Erythroblast (primary cell): ENCODE measurements at regions not wholly inside any gene's neighbourhood (a gene's known extent, or its start where the extent isn't known, plus 50 kb on each side); places are given as distances from the start of the nearest gene placed in this dataset.

Source experiments
- GATA1 ChIP-seq: IDR thresholded peaks from 2 replicates; pipeline ENCODE4 v1.6.1; 2011; ENCODE audit warnings: low read depth, mild to moderate bottlenecking, control low read depth, low read length, moderate library complexity
- POLR2A ChIP-seq: IDR thresholded peaks from 2 replicates; pipeline ENCODE4 v1.6.1; 2011; ENCODE audit warnings: mild to moderate bottlenecking, low read length

DNA sequence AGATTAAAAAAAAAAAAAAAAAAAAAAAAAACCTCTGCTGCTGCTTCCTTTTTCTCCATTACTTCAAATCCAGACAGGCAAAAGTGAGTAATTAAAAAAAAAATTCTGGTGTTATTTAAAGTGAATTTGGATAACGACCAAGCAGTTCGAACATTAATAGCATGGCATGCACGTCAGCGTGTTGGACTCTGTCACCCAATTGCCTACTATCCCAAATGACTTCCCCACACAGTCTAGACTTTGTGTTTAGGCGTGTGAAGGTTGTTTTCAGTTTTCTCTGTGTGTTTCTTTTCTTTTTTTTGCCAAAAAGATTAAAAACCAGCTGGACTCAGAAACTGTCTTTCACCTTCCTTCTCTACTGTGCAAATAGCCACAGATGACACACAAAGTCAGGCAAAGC lies 321.4 kb downstream of the MSX2 start:
- TF ChIP-seq POLR2A (no peak), GATA1 (no peak)
